ENCODE measurements at regions not wholly inside any gene's neighbourhood (a gene's known extent, or its start where the extent isn't known, plus 50 kb on each side); places are given as distances from the start of the nearest gene placed in this dataset.
A peak's percentile ranks its signal among the peaks of the same experiment; 100 is the strongest.

DNA sequence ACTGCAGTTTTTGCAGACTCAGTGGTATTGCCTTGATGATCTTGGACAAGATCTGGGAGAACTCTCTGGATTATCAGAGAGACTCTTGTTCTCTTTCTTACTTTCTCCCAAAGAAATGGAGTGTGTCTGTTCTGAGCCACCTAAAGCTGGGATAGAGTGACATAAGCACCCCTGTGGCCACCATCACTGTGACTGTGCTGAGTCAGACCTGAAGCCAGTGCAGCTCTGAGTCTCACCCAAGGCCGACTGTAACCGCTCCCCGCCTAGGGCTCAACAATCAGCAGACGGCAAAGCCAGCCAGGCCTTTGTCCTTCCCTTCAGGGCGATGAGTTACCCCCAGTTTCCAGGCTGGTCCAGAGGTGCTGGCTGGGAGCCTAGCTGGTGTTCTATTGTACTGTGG lies 795.6 kb downstream of the UQCRFS1 start:
- ATAC-seq (no peak), DNase-seq (no peak)
- intact Hi-C loops (cut with DNase I), result no loop called here

DNA sequence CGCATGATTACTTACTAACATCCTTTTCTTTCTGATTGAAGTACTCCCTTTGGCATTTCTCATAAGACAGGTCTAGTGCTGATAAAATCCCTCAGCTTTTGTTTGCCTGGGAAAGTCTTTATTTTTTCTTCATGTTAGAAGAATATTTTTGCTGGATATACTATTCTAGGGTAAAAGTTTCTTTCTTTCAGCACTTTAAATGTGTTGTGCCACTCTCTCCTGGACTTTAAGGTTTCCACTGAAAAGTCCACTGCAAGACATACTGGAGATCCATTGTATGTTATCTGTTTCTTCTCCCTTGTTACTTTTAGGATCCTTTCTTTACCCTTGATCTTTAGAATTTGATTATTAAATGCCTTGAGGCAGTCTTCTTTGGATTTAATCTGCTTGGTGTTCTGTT lies 796.7 kb downstream of the UQCRFS1 start:
- ATAC-seq, result no peak
- DNase-seq, result no peak
- intact Hi-C loops (cut with DNase I), result no loop called here

DNA sequence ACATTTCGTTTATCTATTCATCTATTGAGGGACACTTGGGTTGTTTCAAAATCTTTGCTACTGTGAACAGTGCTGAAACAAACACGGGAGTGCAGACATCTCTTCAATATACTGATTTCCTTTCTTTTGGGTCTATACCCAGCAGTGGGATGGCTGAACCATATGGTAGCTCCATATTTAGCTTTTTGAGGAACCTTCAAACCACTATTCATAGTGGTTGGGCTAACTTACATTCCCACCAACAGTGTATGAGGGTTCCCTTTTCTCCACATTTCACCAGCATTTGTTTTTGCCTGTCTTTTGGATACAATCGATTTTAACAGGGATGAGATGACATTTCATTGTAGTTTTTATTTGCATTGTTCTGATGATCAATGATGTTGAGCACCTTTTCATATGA lies 798.2 kb downstream of the UQCRFS1 start:
- ATAC-seq, result no peak
- intact Hi-C loops (cut with DNase I), result no loop called here

DNA sequence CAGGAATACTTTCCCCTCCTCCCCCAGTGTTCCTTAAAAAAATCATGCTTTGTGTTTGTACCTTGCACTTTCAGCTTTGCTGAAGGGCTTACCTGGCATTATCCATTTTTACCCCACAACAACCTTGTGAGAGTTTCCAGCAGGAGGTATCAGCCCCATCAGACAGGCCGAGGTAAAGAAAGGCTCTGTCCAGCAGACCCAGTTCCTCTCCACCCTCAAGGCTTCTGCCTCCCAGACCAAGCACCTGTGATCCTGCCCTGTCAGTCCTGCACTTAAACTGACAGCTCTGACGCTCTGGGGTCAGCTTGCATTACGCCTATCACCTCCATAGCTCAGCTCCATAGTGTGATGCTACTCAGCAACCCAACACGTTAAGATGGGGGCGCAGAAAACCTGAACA lies 803.1 kb downstream of the UQCRFS1 start:
- intact Hi-C loops (cut with DNase I), result no loop called here
- no peak for ATAC-seq
- no peak for DNase-seq

More for the DNA sequence above, 798.2 kb downstream of the UQCRFS1 start:
- DNase-seq, result no peak

DNA sequence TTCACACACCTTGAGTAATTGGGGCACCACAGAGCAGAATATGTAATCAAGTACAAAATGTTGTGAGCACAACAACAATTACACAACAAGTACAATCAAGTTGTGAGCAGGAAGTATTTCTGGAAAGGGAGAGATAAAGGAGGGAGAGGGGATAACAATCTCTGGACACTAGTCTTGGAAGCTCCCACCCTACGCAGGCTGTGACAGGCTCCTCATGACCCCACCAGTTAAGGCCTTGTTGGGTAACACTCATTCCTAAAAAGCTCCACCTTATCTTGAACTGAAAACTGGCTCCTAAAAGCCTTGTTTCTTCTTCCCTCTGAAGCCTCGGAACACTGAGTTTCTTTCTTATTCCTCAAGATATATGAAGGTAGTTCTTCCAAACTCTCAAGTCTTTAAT lies 806.0 kb downstream of the UQCRFS1 start:
- peak in 1 of 2 donors; percentile 11 for ATAC-seq

DNA sequence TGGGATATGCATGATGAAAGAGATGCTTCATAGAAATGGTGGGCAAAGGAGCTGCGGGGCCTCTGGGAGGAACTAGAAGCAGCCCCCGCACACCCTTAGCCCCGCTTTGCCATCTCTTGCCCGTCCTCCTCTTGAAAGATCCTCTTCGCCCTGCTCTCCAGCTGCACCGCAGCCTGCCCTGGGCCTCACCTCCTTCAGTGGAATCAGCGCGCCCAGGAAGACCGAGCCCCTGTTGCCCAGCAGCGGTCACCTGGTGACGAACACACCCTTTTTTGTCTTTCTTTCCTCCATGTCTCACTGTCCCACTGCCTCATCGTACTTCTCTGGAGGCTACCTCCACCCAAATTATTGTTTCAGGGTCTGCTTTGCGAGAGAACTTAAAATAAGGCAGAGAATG lies 807.6 kb downstream of the UQCRFS1 start:
- DNase-seq, result no peak
- no peak for ATAC-seq

More for the DNA sequence above, 806.0 kb downstream of the UQCRFS1 start:
- intact Hi-C loops (cut with DNase I), result no loop called here
- DNase-seq, result no peak

DNA sequence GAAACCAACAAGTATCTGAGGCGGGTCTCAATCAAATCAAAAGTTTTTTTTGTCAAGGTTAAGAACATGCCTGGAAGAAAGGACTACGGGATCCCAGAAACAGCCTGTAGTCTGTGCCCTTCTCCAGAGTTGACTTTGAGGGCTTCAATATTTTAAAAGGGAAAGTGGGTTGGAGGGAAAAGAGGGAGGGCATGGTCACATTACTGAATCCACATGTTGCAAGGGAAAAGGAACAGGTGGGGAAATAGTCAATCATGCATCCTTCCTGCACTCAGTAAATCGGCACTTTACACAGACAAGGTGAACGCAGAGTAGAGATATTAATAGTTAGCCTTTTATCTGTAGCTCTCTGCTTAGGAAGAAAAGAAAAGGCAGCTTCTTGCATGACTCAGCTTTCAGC lies 808.5 kb downstream of the UQCRFS1 start:
- intact Hi-C loops (cut with DNase I), result no loop called here
- no peak for ATAC-seq
- DNase-seq, result no peak

More for the DNA sequence above, 807.6 kb downstream of the UQCRFS1 start:
- intact Hi-C loops (cut with DNase I), result no loop called here

DNA sequence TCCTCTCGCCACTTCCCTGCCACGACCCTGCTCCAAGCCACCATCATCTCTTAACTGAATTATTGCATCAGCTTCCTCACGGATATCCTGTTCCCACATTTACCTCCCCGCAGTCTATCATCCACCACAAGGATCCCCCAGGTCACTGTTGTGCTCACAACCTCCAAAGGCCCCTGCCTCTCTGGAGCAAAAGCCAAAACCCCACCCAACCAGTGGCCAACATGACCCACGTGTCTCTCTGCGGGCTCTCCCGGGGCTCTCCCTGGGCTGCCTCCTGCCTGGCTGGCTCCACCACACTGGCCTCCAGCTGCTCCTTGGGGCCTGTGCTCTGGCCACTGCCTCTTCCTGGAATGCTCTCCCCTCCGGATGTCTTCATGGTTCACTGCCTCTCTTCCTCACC lies 809.3 kb downstream of the UQCRFS1 start:
- intact Hi-C loops (cut with DNase I), result no loop called here
- no peak for ATAC-seq
- DNase-seq, result no peak

DNA sequence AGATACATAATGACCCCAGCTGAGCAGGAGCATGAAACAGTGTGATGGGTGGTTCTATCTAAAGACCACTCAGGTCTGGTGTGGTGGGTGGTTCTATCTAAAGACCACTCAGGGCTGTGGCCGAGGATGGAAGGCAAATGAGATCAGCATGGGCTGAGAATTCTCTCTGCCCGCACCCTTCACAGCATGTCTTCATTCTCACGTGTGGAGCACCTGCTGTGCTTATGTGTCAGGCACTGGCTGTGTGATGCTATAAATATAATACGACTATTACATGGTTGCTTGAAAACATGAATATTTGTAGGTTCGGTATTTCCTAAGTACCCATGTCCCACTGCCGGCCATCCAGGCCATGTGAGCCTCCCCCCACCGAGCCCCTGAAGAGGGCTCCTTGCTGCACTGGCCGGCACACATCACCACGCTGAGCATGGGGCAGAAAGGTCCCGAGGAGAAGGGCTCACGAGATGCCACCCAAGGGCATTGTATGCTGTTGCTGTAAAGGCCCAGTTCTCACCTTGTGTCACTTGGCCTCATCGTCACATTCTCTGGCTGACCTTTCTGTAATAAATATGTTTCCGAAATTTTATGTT lies 810.2 kb downstream of the UQCRFS1 start:
- ATAC-seq, result no peak
- no peak for DNase-seq
- intact Hi-C loops (cut with DNase I), result no loop called here

DNA sequence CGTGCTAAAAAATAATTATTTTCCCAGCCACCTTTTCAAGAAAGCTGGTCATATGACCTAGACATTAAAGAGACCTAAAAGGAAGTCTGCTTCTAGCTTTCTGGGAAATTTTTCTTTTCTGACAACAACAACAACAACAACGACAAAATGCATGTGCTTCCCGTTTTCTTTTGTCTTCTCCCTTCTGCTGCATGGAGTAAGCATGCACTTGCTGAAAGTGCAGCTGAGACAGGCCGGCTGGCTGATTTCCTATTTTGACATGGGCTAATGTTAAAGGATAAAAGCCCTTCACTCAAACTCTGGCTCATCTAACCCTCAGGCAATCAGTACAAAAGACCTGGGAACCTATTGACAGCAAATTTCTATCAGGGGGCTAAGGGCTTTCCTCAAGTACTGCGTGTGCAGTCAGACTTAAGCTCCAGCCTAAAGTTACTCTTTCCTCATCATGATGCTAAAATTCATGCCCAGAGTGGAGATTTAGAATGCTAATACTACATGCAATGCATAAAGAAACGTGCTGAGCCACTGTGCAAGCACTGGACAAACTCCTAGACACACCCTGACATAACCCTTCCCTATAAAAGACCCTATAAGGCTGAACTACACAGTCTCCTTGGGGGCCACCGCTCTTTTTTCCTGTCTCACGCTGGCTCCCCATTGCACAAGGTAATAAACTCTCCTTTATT lies 811.1 kb downstream of the UQCRFS1 start:
- DNase-seq (no peak), ATAC-seq (no peak)
- intact Hi-C loops (cut with DNase I), result no loop called here

DNA sequence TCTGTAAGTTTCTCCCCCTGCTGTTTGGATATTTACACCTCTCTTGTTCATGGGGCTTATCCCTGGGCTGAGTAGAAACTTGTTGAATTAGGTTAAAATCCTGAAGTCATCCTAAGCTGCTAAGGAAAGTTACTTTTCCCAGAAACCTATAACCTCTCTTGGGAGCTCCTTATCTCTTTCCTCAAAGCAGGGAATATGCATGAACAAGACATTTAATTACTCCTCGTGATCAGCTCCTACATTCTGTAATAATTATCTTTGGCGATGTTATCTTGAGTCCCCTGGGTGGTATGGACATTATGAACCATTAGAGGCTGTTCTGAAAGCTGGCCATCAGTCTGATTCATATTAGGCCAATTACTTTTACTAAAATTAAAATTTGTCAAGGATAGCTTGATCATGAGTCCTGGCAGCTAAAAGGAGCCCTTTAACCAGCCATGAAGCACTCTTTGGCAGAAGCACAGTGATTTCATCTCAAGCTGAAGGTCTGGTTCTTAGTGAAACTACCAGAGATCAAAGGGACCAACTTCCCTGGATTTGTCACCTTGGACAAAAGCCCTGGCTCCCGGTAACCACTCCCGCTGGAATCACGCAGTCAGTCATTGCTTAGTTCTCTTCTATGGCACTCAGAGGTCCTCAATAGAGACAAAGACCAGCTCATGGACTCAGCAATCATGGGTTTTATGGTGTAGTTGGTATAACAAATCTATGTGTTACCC lies 811.8 kb downstream of the UQCRFS1 start:
- intact Hi-C loops (cut with DNase I), result no loop called here
- DNase-seq (no peak), ATAC-seq (no peak)

DNA sequence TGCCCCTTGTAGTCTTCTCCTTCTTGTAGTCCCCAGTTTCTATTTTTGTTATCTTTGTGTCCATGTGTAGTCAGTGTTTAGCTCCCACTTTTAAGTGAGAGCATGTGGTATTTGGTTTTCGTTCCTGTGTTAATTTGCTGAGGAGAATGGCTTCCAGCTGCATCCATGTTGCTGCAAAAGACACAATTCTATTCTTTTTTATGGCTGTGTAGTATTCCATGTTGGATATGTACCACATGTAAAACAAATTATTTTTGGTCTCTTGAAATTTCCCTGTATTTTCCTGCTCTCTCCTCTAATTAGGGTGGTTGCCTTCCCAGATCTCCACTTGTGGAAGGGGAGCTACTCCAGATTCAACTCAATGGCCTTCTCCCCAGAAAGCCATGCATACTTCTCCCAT lies 813.8 kb downstream of the UQCRFS1 start:
- intact Hi-C loops (cut with DNase I), result no loop called here
- no peak for ATAC-seq
- DNase-seq, result no peak

DNA sequence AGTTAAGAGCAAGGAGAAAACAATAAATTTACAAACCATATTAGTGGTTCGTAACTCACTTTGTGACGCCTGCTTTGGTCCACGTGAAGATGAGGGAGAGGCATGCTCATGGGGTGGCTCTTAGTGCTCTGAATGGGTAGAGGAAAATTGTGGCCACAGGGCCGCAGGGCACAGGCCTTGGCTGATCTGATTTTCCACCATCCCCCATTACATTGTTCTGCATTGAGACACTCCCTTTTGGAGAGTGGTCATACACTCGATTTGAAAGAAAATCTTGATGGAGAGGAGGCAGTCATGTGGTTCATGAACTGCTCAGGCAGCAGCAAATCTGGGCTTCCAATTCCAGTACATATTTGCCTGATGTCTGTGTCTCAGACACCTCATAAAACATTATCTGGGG lies 815.2 kb downstream of the UQCRFS1 start:
- ATAC-seq (no peak), DNase-seq (no peak)
- intact Hi-C loops (cut with DNase I), result no loop called here

DNA sequence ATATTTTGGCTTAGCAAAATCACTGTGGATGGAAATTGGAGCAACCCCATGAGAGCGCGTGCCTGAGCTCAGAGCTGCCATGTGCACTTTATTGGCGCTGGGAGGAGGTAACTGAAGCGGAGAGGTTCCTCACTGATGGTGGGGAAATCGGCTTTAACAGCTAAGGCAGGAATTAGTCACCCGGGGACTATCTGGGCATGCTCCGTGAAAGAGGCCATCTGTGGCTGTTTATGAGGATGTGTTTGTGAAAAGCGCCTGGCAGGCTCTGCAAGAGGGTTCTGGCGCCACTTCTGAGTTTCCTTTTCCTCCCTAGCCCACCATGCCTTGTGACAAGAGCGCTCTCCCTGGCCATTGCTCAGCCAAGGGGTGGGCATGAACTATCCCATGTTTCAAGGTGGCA lies 815.6 kb downstream of the UQCRFS1 start:
- DNase-seq, result no peak

DNA sequence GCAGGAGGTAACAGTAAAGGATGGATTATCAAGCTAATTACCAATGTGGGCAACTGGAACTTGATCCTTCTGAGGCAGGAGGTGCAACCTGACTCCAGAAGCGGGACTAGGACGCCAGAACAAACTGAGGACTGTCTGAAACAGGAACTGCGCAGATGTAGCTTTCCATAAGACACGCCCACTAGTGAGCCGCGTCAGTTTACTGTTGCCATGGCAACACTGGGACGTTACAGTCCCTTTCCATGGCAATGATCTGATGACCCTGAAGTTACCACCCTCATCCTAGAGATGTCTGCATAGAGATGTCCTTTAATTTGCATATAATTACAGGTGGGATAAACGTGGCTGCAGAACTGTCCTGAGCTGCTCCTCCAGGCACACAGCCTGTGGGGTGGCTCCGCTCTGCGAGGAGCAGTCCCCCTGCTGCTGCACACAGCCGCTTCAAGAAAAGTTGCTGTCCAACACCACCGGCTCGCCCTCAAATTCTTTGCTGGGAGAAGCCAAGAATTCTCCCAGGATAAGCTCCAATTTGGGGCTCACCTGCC lies 816.6 kb downstream of the UQCRFS1 start:
- no peak for ATAC-seq
- intact Hi-C loops (cut with DNase I), result no loop called here
- no peak for DNase-seq

More for the DNA sequence above, 815.6 kb downstream of the UQCRFS1 start:
- ATAC-seq, result no peak
- intact Hi-C loops (cut with DNase I), result no loop called here

DNA sequence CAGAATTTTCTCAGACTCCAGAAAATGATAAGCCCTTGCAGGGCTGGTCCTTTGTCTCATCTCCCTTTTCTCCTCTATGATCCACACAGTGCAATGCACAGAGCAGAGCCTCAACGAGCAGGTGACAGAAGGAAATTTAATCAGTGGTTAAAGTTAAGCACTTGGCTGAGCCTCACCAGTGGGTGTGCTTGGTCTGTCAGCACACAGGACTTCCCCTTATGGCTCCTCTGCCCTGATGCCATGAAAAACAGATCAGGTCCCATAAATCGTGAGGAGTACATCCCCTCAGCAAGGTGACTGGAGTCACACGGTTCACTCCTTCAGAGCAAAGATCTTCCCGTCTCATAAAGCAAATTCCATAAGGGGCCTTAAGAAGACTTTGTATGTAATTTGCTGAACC lies 818.2 kb downstream of the UQCRFS1 start:
- DNase-seq, result no peak
- ATAC-seq, result no peak
- intact Hi-C loops (cut with DNase I), result no loop called here

DNA sequence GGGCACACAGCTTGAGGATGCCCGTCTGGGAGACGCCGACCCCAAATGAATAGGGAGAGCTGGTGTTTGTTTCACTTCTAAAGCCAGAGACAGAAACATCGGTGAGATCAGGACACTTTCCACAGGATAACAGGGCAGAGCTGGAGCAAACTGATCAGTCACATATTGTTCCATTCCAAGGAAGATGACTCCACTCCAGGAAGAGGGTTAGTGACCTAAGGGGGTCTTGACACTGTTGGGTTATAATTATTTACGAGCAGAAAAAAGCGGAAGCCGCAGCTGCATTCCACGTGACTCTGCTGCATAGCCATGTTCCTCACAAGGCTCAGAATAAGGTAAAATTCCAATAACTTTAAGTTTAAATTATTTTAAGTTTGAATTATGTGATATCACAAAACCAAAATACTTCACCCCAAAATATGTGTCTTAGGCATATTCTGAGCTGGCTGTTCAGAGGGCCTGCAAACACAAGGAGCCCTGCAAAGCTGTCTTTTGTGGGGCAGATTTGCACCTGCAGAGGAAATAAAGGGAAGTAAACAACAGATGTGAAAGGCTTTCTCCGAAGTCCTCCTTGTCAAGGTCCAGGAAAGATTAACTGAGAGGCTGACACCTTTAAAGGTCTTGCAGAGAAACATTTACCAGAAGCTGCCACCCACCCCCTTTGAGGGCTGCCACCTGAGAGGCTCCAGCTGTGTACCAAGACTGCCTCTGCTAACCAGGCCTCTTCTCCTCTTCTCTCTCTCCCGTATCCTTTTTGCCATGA lies 819.2 kb downstream of the UQCRFS1 start:
- intact Hi-C loops (cut with DNase I), result no loop called here
- ATAC-seq (no peak), DNase-seq (no peak)

DNA sequence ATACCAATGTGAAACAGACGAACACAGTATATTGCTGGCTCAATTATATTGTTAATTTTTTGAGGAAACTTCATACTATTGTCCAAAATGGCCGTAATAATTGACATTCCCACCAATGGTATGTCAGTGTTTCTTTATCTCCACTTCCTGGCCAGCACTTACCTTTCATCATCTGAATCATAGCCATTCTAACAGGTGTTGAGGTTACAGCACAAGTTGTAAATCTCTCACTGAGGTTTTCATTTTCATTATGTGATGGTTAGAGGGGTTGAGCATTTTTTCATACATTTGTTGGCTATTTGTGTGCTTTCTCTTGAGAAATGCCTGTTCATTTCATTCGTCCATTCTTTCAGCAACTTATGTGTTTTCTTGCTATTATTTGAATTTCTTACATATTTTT lies 824.0 kb downstream of the UQCRFS1 start:
- no peak for ATAC-seq
- intact Hi-C loops (cut with DNase I), result no loop called here
- no peak for DNase-seq

DNA sequence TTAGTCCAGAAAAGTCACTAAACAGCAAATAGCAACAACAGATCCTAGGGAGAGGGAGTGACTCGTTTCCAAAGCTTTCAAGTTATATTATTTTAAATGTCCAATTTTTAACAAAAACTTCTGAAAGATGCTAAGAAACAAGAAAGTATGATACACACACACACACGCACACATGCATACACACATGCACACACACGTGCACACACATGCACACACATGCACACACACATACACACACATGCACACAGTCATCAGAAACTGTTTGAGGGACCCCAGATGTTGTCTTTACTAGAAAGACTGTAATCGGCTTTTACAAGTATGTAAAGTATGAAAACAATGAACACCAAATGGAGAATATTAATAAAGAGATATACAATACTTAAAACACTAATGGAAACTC lies 825.4 kb downstream of the UQCRFS1 start:
- DNase-seq, result no peak
- ATAC-seq, result no peak
- intact Hi-C loops (cut with DNase I), result no loop called here

DNA sequence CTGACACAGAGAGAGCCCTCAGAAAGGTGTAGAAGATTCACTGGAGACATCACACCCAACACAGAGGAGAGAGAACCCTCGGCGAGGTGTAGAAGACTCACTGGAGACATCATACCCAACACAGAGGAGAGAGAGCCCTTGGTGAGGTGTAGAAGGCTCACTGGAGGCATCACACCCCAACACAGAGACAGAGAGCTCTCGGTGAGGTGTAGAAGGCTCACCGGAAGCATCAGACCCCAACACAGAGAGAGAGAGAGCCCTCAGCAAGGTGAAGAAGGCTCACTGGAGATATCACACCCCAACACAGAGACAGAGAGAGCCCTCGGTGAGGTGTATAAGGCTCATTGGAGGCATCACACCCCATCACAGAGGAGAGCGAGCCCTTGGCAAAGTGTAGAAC lies 826.5 kb downstream of the UQCRFS1 start:
- intact Hi-C loops (cut with DNase I), result no loop called here
- DNase-seq, result no peak
- no peak for ATAC-seq
